Amniotic stem cell (primary cell): ENCODE measurements at regions not wholly inside any gene's neighbourhood (a gene's known extent, or its start where the extent isn't known, plus 50 kb on each side); places are given as distances from the start of the nearest gene placed in this dataset.
"Not testable (repeated sequence)": the region's sequence is repeated elsewhere in the genome, so short reads cannot be mapped to it uniquely, and the experiment has no call there.

Source experiments
- DNase-seq: peaks from one replicate; lab custom pipeline; 2025; lab: John Stamatoyannopoulos, UW

GRCh38 chr6:97456070-97456469 lies 173.1 kb upstream of the MMS22L start:
- no peak for DNase-seq

- DNase-seq: no peak
Observed at GRCh38 chr6:97459535-97459934, 176.5 kb upstream of the MMS22L start.

GRCh38 chr6:97459986-97460385 lies 177.0 kb upstream of the MMS22L start:
- DNase-seq: no peak

- DNase-seq: no peak
Observed at GRCh38 chr6:97460394-97461080, 177.5 kb upstream of the MMS22L start.

- DNase-seq: no peak
Observed at GRCh38 chr6:97461218-97461617, 178.2 kb upstream of the MMS22L start.

- no peak for DNase-seq
Observed at GRCh38 chr6:97462031-97462430, 179.0 kb upstream of the MMS22L start.

DNA sequence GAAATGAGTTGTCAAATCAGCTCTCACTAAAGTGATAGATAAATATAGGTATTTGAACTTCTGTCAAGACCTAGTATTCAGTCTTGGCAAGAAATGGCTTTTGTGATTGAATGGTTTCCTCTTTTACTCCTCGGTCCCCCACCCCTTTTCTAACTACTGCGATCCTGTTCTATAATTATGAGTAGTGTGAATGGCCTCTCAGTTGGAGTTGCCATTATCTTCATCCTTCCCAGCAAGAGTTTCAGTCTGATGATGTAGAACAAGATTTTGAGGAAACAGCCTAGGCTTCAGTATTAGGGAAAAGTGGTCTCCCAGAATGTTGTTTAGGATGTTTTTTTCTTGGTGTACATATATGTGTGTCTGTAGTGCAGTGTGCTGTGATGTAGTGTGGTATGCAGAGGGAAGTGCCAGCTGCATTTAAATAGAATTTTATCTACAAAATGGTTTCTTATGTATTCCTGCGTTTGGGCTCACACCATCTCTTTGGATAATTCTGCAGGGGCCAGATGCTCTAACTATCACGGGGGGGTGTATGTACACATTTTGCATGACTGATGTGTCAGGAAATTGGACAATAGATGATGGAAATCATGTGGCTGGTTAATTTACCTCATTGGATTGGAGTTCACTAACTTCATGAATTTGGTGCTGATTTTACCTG lies 180.1 kb upstream of the MMS22L start:
- DNase-seq: no peak

- DNase-seq: no peak
Observed at GRCh38 chr6:97465877-97466561, 183.0 kb upstream of the MMS22L start.

- no peak for DNase-seq
Observed at GRCh38 chr6:97468981-97469380, 186.0 kb upstream of the MMS22L start.

DNA sequence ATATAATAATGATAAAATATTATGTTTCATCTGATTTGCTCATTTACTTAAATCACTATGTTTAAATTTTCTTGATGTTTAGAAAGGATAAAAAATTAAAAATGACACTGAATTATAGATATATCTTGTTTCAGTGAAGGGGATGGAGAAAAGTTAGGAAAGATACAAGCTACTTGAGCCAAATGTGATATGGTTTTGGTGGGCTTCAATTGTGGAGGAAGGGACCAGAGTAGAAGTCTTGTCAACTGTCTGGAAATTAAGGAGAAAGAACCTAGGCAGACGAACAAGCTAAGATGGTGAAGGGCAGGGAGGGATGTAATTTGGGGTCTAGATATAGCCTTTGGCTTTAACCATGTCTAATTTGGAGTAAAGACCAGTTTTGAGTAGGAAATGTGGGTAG lies 186.4 kb upstream of the MMS22L start:
- DNase-seq: no peak

DNA sequence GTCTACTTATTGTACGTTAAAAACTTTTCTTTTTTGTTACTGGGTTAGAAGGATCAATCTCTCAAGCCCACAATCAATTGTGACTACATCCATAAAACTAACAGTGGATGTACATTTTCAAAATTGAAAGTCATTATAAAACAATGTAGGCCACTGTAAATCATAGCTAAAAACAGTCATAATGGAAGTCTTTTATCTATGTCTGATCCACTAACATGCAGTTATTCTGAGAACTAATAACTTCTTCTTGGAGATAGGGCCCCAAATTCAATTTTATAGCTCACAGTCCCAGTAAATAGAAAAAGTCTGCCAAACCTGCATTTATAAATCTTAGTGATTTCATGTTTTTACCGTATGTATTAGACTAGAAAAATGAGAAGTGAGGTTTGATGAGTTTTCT lies 187.3 kb upstream of the MMS22L start:
- DNase-seq: no peak

- DNase-seq: no peak
Observed at GRCh38 chr6:97473979-97474378, 191.0 kb upstream of the MMS22L start.

DNA sequence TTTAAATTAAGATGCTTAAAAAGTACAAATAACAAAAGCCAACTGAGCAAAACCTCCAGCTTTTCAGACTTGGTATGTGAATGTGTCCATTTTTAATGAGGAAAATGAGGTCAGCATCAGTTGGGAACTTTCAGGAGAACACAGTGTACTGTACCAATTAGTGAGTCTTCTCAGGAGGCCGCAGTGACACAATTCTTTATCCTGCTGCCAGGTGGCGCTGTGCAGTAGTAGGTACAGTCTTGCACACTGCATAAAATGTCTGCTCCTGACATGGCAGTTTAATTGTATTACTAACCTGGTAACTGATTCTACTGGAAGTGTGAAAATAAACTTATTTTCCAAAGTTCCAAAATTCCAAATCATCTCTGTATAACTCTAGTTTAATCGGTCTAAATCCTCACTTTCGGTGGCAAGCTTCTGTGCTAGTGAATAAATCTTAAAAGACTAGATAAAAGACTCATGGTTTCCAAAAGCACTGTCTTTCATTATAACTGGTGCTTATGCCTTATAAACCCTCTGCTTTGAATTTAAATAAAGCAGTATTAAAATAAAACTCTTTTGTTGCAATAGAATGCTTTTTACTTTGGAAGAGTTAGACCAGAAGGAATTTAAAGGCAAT lies 214.8 kb upstream of the MMS22L start:
- peak; percentile 29 for DNase-seq

- DNase-seq: no peak
Observed at GRCh38 chr6:97501853-97502252, 218.8 kb upstream of the MMS22L start.

DNA sequence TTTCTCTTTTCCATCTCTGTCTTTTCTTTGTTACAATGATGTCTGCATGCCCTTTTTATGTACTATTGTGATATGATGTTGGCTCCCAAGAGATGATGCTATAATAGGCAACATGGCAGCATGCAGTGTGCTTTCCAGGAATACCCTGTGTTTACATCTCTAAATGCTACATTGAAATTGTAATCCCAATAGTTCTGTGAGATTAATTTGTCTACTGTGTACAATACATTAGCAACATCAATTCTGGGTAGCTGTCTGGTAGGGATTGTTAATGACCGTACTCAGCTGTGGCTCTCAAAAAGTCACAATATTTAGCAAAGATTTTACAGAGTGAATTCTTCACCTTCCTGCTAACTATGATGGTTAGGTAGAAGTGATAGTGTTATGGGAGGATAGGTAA lies 225.6 kb upstream of the MMS22L start:
- no peak for DNase-seq

DNA sequence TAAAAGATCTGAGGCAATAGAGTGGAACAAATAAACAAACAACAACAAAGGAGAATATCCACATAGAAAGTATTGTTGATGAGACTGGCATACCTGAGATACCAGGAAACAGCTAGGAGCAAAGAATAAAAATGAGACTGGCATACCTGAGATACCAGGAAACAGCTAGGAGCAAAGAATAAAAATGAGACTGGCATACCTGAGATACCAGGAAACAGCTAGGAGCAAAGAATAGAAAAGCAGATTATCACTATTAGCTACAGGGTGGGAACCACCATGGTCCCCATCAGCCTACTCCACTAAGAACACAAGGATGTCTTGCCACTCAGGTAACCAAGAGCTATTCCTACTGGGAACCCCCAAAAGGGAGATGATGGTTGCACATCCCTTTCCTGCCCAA lies 230.2 kb upstream of the MMS22L start:
- DNase-seq: not testable (repeated sequence)

DNA sequence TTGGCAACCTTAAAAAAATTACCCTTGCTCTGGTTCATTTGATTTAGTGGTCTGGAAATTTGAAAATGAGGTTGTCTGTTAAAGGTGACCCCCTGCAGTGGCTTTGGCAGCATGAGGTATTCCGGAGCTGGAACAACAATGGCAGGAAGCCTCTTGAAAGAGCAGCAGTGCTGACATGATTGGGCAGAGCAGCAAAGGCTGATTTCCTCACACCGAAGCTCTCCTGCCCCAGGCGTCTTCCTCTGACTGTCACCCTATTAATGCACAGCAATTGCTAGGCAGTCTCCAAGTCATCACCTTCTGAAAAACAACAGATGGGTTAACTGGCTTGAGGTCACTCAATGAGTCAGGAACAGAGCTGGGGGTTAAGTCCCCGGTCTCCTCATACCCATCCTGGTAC lies 241.8 kb upstream of the MMS22L start:
- no peak for DNase-seq

DNA sequence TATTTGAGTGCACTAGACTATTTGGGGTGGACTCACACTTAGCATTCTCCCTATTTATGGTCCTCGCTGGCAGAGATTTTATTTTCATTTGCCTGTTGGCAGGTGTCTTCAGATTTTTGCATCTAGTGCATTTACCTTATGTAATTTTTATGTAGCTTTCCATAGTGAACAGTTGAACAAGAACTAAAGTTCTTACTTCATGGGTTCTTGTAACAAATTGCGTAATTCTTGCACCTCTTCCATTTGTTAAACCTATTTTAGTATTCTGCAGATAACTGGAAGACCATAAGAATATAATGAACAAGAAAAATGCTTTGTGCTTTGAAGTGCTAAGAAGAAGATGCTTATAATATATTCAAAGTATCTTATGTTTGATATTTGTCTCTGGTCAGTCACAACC lies 252.8 kb upstream of the MMS22L start:
- DNase-seq: no peak

GRCh38 chr6:97548354-97548753 lies 265.3 kb upstream of the MMS22L start:
- DNase-seq: no peak

- DNase-seq: no peak
Observed at GRCh38 chr6:97557355-97557754, 274.3 kb upstream of the MMS22L start.

DNA sequence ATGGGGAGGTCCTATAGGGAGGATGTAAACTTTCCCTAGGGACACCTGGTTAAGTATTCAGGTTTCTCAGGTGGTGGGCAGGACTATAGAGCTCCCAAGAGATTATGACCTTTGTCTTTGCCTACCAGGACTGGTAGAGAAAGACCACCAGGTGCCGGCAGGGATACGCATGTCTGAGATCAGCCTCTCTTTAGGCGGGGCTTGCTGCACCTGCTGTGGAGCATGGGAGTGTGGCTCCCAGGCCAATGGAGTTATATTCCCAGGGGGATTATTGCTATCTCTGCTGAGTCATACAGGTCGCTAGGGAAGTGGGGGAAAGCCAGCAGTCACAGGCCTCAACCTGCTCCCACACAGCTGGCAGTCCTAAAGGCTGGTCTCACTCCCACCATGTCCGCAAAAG lies 280.5 kb upstream of the MMS22L start:
- DNase-seq: no peak

DNA sequence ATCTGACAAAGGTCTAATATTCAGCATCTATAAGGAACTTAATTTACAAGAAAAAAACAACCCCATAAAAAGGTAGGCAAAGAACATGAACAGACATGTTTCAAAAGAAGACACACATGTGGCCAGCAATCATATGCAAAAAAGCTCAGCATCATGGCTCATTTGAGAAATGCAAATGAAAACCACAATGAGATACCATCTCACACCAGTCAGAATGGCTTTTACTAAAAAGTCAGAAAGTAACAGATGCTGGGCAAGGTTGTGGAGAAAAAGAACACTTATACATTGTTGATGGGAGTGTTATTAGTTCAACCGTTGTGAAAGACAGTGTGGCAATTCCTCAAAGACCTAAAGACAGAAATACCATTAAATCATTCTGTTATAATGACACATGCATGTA lies 289.9 kb upstream of the MMS22L start:
- DNase-seq: no peak

DNA sequence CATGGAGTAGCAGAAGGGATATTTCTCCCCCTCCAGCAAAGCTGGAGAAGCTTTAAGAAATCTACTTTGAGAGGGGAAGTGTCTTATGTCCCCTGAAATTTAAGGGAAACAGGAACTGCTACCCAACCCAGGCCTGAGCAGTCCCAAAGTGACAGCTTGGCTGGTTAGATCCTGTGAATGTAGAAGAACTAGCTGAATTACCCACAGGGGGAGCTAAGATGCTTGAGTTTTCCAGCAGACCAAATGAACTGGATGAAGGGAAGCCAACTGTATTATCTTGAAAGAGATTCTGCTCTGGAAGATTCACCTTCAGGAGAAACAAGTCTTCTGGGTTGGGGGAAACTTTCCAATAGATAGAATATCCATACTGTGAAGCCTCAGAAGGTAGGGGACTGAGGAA lies 303.3 kb upstream of the MMS22L start:
- DNase-seq: no peak
